ENCODE measurements at regions not wholly inside any gene's neighbourhood (a gene's known extent, or its start where the extent isn't known, plus 50 kb on each side); places are given as distances from the start of the nearest gene placed in this dataset.
"Not testable (repeated sequence)": the region's sequence is repeated elsewhere in the genome, so short reads cannot be mapped to it uniquely, and the experiment has no call there.

DNA sequence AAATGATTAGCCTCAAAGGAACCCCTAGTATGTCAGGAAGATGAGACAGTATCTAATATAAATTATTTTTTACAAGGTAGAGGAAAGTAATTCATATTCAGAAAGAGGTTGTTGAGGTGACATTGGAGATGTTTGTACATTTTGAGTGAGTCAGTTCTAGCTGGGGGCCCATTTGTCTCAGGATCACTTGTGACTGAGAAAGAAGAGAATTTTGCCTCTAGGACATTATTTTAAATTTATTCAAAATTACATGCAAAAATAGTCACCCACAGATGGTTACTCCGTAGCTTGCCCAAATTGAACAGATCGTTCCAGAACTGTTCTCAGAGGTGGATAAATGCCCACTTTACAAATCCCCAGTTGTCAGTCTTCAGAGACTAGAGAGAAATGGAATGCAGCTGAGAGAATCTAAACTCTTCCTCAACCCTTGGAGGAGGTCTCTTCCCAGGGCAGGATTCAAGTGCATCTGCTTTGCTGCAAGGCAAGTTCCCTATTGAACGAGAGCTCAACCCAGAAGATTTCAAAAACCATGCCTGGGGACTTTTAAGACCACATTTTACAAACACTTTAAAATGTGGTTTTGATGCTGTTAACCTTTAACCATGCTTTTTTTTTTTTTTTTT lies 987.8 kb upstream of the ADAMTS5 start:
- Histone ChIP-seq H4K20me1 (ENCODE audit: insufficient read depth, low read length) (no peaks in the 10 kb centered on the region), H3K27ac (ENCODE audit: low read length) (no peak overlapping the region), H3K4me3 (ENCODE audit: low read depth in 1 of 2, low read length in 2 of 2) (no peak overlapping the region), H2AFZ (ENCODE audit: low read depth, low read length) (no peak overlapping the region), H3K4me2 (ENCODE audit: insufficient read depth, low read length) (no peak overlapping the region), H3K9me3 (ENCODE audit: insufficient read depth, low read length, severe bottlenecking) (no peaks in the 10 kb centered on the region), H3K9ac (ENCODE audit: low read depth, low read length) (no peak overlapping the region), H3K4me1 (ENCODE audit: insufficient read depth, low read length) (no peaks in the 10 kb centered on the region), H3K27me3 (ENCODE audit: insufficient read depth, low read length, poor library complexity) (no peaks in the 10 kb centered on the region), H3K79me2 (ENCODE audit: insufficient read depth, low read length) (no peaks in the 10 kb centered on the region), H3K36me3 (ENCODE audit: insufficient read depth, low read length) (no peaks in the 10 kb centered on the region)
- ATAC-seq (ENCODE audit: insufficient read depth, low read depth) (peak; percentile 48; the same call in 1 of the 3 replicates), DNase-seq (peak; percentile 5)
- TF ChIP-seq EZH2 (IDR thresholded peaks at IDR 0.05; ENCODE audit: borderline replicate concordance, low read depth, low read length, severe bottlenecking), result no peak
- TF ChIP-seq, protein P1, sequence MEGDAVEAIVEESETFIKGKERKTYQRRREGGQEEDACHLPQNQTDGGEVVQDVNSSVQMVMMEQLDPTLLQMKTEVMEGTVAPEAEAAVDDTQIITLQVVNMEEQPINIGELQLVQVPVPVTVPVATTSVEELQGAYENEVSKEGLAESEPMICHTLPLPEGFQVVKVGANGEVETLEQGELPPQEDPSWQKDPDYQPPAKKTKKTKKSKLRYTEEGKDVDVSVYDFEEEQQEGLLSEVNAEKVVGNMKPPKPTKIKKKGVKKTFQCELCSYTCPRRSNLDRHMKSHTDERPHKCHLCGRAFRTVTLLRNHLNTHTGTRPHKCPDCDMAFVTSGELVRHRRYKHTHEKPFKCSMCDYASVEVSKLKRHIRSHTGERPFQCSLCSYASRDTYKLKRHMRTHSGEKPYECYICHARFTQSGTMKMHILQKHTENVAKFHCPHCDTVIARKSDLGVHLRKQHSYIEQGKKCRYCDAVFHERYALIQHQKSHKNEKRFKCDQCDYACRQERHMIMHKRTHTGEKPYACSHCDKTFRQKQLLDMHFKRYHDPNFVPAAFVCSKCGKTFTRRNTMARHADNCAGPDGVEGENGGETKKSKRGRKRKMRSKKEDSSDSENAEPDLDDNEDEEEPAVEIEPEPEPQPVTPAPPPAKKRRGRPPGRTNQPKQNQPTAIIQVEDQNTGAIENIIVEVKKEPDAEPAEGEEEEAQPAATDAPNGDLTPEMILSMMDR (IDR thresholded peaks at IDR 0.05; ENCODE audit: borderline replicate concordance, extremely low read depth, low read length, poor library complexity, severe bottlenecking), result no peak

DNA sequence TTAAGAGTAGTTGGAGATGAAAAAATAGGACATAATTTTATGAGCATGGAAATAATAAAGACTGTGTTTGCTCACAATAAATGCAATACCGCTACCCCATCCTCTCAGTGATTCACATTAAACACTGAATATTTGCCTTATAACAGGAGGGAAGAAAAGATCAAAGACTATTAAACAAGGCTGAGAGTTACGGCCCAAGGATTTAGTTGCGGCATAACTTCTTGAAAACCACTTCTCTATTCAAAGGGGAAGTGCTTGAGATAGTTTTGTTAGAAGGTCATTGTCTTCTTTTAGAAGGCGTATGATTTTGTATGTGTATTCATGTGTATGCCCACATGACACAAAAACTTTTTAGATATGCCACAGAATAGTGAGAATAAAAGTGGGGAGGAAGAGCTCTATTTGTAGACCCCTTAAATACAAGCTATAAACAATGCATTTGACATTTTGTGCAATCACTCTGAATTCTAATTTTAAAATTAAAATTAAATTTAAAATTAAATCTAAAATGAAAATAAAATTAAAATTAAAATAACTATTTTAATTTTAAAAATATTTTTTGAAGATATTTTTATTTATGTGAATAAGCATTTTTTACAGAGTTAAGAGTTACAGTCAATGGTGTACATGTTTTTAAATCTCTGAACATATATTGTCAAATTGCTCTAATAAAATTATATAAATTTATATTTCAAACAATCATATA lies 986.6 kb upstream of the ADAMTS5 start:
- Histone ChIP-seq H3K9ac (ENCODE audit: low read depth, low read length) (no peak overlapping the region), H3K27ac (ENCODE audit: low read length) (no peak overlapping the region), H3K4me1 (ENCODE audit: insufficient read depth, low read length) (no peaks in the 10 kb centered on the region), H3K79me2 (ENCODE audit: insufficient read depth, low read length) (no peaks in the 10 kb centered on the region), H2AFZ (ENCODE audit: low read depth, low read length) (no peak overlapping the region), H4K20me1 (ENCODE audit: insufficient read depth, low read length) (no peaks in the 10 kb centered on the region), H3K9me3 (ENCODE audit: insufficient read depth, low read length, severe bottlenecking) (no peaks in the 10 kb centered on the region), H3K27me3 (ENCODE audit: insufficient read depth, low read length, poor library complexity) (no peaks in the 10 kb centered on the region), H3K4me3 (ENCODE audit: low read depth in 1 of 2, low read length in 2 of 2) (no peak overlapping the region), H3K36me3 (ENCODE audit: insufficient read depth, low read length) (no peaks in the 10 kb centered on the region), H3K4me2 (ENCODE audit: insufficient read depth, low read length) (no peak overlapping the region)
- no peak for ATAC-seq (ENCODE audit: insufficient read depth, low read depth)
- DNase-seq, result no peak
- TF ChIP-seq EZH2 (IDR thresholded peaks at IDR 0.05; ENCODE audit: borderline replicate concordance, low read depth, low read length, severe bottlenecking), result no peak
- TF ChIP-seq, protein P1 (IDR thresholded peaks at IDR 0.05; ENCODE audit: borderline replicate concordance, extremely low read depth, low read length, poor library complexity, severe bottlenecking), result no peak

DNA sequence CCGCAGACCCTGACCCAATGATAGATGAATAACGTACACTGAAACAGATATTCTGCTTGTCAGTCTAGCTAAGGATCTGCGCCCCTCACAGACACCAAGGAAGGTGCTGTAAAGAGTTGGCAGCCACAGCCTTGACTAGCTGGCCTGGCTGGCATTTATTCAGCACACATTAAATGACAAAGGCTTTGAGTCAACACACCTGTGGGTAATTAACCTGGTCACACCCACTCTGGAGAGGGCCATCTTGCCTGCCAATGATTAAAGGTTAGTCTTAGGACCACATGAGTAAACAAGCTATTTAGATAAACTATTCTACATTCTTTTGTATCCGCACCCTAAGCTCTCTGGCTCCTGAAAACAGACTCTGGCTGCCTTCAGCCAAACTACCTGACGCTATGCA lies 982.2 kb upstream of the ADAMTS5 start:
- ATAC-seq (ENCODE audit: insufficient read depth, low read depth); H3K9me3 ChIP-seq (ENCODE audit: insufficient read depth, low read length, severe bottlenecking); H3K79me2 ChIP-seq (ENCODE audit: insufficient read depth, low read length); H3K27ac ChIP-seq (ENCODE audit: low read length); H2AFZ ChIP-seq (ENCODE audit: low read depth, low read length); H3K4me2 ChIP-seq (ENCODE audit: insufficient read depth, low read length); H3K9ac ChIP-seq (ENCODE audit: low read depth, low read length); DNase-seq; H3K36me3 ChIP-seq (ENCODE audit: insufficient read depth, low read length); H4K20me1 ChIP-seq (ENCODE audit: insufficient read depth, low read length); H3K27me3 ChIP-seq (ENCODE audit: insufficient read depth, low read length, poor library complexity); H3K4me3 ChIP-seq (ENCODE audit: low read depth in 1 of 2, low read length in 2 of 2); H3K4me1 ChIP-seq (ENCODE audit: insufficient read depth, low read length): not testable (repeated sequence)

DNA sequence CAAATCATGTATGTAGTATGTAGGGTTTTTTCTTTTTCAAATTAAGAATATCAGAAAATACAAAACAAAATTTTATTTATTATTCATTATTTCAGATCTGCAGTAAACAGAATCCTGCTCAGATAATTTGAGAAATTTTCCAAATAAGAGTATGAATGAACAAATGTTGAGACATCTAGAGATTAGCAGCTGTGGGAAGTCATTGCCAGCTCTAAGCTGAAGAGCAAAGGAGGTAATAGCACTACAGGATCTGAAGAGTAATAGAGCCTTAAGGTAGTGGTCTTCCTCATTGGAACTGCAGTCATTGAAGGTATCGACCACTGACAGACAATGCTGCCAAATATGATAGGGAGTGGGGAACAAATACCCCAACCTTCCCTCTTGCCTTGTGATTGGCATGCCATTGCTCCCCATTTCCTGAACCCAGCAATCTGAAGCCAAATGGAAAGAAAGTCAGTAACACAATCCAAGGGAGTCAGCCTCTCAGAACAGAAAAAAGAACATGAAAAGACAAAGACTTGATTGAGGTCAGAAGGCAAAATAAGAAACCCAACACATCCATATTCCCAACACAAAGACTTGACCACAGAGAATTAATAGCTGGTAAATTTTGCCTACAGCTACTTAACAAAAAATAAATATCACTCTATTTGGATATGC lies 963.4 kb upstream of the ADAMTS5 start:
- H3K79me2 ChIP-seq (ENCODE audit: insufficient read depth, low read length); H4K20me1 ChIP-seq (ENCODE audit: insufficient read depth, low read length); H3K27me3 ChIP-seq (ENCODE audit: insufficient read depth, low read length, poor library complexity); ATAC-seq (ENCODE audit: insufficient read depth, low read depth); DNase-seq; H3K4me3 ChIP-seq (ENCODE audit: low read depth in 1 of 2, low read length in 2 of 2); H2AFZ ChIP-seq (ENCODE audit: low read depth, low read length); H3K9me3 ChIP-seq (ENCODE audit: insufficient read depth, low read length, severe bottlenecking); H3K4me1 ChIP-seq (ENCODE audit: insufficient read depth, low read length); H3K36me3 ChIP-seq (ENCODE audit: insufficient read depth, low read length); H3K4me2 ChIP-seq (ENCODE audit: insufficient read depth, low read length); H3K27ac ChIP-seq (ENCODE audit: low read length); H3K9ac ChIP-seq (ENCODE audit: low read depth, low read length): not testable (repeated sequence)

DNA sequence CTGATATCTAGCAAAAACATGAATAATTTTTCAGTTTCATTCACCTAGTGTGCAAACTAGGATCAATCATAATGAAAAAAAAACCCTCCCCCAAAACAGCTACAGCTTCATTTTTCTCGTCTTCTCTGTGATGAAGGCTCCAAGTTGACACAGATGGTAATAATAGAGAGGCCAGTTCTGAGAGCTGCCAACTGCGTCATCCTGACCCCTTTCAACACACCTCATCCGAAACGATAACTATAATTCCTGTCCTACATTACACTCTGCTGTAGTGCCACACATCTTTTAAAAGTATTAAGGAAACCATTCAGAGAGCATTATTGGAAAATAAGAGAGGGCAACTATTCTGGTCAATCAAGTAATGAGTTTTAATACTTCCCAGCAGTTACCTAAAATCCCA lies 962.3 kb upstream of the ADAMTS5 start:
- not testable (repeated sequence) for H3K4me3 ChIP-seq (ENCODE audit: low read depth in 1 of 2, low read length in 2 of 2); H4K20me1 ChIP-seq (ENCODE audit: insufficient read depth, low read length); H3K4me2 ChIP-seq (ENCODE audit: insufficient read depth, low read length); DNase-seq; H3K9ac ChIP-seq (ENCODE audit: low read depth, low read length); ATAC-seq (ENCODE audit: insufficient read depth, low read depth); H3K36me3 ChIP-seq (ENCODE audit: insufficient read depth, low read length); H3K4me1 ChIP-seq (ENCODE audit: insufficient read depth, low read length); H3K79me2 ChIP-seq (ENCODE audit: insufficient read depth, low read length); H3K27me3 ChIP-seq (ENCODE audit: insufficient read depth, low read length, poor library complexity); H3K9me3 ChIP-seq (ENCODE audit: insufficient read depth, low read length, severe bottlenecking); H2AFZ ChIP-seq (ENCODE audit: low read depth, low read length); H3K27ac ChIP-seq (ENCODE audit: low read length)

DNA sequence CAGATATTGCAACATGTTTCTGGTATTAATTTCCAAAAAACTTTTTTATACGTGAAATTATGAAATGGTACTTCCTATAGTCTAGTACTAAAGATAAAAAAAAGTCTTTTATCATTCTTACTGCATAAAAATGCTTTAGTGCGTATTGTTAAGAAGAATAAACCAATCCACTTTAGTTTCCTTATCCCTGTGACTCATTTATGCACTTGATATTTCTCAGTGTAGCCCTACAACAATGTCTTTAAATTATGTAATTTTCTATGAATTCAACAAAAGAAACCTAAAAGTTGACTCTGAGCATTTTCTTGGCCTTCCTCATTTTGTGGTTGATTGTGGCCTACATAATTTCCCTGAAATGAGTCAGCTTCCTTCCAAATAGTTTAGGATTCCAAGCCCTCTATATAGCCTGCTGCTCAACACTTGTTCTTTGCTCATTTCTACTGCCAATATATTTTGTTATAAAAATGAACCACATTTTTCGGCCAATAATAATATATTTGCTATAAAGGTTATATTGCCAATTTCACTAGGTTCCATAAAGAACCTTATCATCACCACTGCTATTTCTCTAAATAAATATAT lies 961.7 kb upstream of the ADAMTS5 start:
- not testable (repeated sequence) for ATAC-seq (ENCODE audit: insufficient read depth, low read depth); H3K4me3 ChIP-seq (ENCODE audit: low read depth in 1 of 2, low read length in 2 of 2); H3K4me1 ChIP-seq (ENCODE audit: insufficient read depth, low read length); H3K79me2 ChIP-seq (ENCODE audit: insufficient read depth, low read length); H3K27ac ChIP-seq (ENCODE audit: low read length); H3K9ac ChIP-seq (ENCODE audit: low read depth, low read length); H4K20me1 ChIP-seq (ENCODE audit: insufficient read depth, low read length); H3K4me2 ChIP-seq (ENCODE audit: insufficient read depth, low read length); DNase-seq; H3K36me3 ChIP-seq (ENCODE audit: insufficient read depth, low read length); H3K9me3 ChIP-seq (ENCODE audit: insufficient read depth, low read length, severe bottlenecking); H3K27me3 ChIP-seq (ENCODE audit: insufficient read depth, low read length, poor library complexity); H2AFZ ChIP-seq (ENCODE audit: low read depth, low read length)
